Stimulated activated CD4-positive, alpha-beta T cell treated with anti-CD3 and anti-CD28 coated beads, Interleukin-2, amount 100 ng/mL, for 24 hours (primary cell): ENCODE measurements at regions not wholly inside any gene's neighbourhood (a gene's known extent, or its start where the extent isn't known, plus 50 kb on each side); places are given as distances from the start of the nearest gene placed in this dataset.

Source experiments
- DNase-seq, 2 donors: peaks; one replicate each; pipeline ENCODE4 v3.0.0-alpha.2; 2020

DNA sequence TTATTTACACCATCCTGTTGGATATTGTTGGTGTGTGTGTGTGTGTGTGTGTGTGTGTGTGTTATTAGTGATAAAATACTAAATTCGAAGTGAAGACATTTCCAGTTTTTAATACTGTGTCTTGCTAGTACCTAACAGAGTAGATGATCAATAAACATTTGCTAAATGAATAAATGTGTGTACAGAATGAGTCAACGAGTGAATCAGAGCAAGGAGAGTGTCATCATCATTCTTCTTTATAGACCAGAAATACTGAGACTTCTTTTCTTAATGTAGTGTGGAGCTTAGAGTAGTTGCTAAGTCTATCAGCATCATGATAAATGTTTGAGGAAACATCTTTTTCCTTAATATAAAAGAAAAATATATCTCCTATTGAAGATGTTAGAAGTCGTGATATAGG, 169.7 kb upstream of the SATB2 start:
- no peak for DNase-seq

- DNase-seq: no peak
These were observed 167.2 kb upstream of the SATB2 start for GRCh38 chr2:199624958-199625357.

- no peak for DNase-seq
These were observed 154.9 kb upstream of the SATB2 start for GRCh38 chr2:199612509-199613130.

DNA sequence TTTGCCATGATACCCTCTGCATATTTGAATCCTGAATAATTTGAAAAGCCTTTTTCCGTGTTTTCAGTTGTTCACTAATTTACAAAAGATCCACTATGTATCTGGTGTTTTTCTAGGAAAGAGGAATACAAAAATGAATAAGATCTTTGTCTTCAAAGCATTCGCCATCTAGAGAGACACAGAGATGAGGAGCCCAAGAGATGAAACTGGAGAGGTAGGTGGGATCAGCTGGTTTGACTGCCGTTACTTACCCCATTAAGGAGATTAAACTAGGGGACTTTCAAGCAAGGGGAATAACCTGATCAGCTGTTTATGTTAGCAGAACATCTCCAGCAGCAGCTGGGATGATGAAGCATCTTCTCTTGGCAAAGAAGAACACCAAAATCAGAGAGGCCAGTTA, 150.2 kb upstream of the SATB2 start:
- no peak for DNase-seq

- no peak for DNase-seq
These were observed 148.5 kb upstream of the SATB2 start for GRCh38 chr2:199606193-199606780.

DNA sequence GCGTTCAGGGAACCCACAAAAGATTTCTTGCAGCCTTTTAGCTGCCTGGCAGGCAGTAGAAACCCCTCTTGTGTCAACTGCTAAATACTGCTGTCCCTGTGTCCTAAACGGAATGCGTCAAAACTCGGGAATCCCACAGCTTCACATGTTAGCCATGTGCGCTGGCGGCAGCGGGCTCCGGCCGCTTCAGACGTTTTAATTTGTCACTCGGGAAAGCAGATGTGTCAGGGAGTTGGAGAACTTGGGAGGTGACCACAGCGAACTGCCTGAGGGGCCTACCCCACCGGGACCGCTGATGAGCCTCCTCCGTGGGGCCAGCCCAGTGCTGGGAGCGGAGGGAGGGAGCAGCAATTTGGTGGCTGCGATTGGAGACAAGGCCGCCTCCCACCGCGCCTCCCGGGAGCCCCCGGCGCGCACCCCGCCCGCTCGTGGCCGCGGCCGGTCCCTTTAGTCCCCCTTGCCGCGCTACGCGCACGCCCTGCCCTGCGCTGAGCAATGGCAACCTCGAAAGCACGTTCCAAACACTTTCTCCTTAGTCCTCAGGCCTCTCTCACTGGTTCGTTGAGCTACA, 146.1 kb upstream of the SATB2 start:
- DNase-seq: no peak

DNA sequence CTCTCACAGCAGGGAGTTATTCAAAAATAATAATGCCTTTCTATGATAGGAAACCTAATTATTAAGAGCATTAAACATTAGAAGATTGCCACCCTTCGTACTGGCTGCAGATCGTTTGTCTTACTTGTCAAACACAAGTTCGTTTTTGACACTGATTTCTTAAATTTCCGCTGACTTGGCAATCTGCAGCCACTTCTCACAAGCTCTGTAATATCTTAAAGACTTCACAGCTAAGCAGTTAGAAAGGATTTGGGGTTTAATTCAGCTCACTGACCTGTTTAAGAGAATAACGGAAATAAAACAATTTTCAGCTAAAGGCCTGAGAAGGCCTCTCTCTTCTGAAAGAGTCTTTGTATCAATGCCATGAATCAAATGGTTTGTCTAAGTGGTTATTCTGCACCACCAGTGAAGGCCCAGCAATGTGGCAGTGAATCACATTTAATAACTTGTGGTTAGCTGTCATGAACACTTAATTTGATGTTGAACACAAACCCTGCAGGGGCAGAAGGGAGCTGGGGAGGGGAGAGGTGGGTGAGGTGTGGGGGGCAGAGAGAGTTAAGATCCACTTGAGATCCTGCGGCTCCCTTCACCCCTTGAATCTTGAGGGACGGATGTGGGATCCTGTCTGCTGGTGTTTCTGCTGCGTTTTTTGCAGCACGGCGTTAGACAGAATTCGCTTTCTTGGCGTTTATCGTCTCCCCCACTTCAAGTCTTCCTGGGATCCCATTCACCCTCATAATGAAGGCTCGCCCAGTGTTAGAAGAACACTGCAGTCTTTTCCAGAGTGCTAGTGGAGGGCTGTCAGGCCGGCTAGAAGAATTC, 145.4 kb upstream of the SATB2 start:
- no peak for DNase-seq

GRCh38 chr2:199602271-199602895, 144.6 kb upstream of the SATB2 start:
- DNase-seq: no peak

DNA sequence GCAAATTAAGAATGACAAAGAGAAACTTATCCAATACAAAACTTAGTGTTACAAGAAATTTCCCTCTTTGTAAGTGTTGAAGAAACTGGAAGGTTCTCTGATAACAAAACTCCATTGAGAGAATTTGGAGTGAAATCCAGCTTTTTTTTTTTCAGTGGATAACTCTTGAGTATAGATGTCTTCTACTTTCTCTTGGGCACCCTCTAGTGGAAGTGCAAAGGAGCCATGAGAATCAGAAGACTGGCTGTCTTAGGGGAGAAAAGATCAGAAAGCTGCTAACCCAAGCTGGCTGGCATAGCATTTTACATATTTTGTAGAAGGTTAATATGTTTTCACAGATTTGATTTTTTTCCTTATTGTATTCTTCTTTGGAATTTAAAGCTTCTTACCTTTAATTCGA, 138.8 kb upstream of the SATB2 start:
- no peak for DNase-seq

DNA sequence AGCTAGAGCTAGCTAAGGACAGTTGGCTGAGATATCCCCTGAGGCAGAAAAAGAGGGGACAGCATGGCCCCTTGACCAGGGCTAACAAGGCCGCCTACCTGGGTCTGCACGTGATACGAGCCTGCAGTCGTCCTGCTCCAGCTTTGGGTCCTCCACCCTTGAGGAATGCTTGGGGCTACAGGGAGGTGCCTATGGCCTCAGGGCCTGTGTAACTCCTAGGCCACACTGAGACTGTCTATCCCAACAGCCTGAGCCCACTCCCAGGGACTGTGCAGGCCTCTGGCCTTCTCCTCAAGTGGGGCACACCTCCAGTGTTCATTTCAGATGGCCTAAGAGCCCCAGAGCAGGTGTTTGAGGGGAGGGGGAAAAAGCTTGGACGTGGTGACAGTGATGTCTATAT, 136.7 kb upstream of the SATB2 start:
- DNase-seq: no peak

GRCh38 chr2:199591826-199592225, 134.1 kb upstream of the SATB2 start:
- DNase-seq: no peak

DNA sequence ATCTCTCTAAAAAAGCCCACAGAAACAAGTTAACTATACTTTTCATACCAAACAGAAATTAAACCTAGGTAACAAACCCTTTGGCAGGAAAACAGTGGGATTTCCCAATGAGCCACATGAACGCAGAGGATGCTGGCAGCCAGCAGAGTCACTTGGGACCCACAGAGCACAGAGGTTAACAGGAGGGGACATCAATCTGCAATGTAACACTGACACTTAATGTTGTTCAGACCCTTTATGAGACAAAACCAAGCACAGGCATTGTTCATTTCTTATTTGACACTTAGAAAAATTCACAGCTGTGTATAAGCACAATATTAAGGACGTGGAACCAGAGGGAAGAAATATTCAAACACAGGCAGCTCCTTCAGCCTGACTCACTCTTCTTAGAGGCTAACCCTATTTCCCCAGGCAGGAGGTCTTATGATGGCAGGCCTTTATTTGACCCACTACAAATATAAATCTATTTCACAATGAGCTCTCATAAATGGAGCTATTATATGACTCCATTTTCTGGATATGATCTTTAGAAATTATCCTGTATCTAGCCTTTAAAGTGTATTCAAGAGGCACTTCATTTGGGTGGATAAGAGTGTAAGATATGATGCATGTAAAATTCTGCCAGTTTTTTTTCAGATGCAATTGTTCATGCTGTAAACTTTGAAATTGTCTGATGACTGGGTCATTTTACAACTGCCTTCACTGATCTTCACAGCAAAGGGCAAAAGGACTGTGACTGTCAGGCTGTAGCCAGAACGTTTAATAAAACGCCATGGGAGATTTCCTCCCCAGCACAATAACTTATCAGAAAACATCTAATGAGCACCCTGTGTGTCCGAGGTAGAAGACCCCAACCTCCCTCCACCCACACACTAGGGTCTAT, 132.8 kb upstream of the SATB2 start:
- DNase-seq: no peak

DNA sequence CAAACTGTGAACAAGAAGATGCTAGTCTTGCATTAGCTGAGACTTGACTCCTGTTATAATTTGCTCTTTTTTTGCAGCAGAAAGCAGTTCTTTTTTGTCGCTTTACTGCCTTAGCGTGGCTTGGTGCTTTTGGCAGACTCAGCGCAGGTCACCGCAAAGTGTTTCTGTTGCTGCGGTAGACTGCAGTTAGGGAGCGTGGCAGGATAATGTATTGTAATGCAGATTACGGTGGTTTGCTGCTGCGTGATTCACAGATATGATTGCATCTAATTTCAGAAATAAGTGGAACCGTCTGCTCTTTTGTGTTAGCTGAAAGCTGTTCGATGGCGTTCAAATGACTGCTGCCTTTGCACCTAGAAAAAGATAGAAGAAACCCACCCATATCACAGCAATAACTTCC, 131.6 kb upstream of the SATB2 start:
- no peak for DNase-seq

GRCh38 chr2:199588054-199588453, 130.3 kb upstream of the SATB2 start:
- no peak for DNase-seq

- no peak for DNase-seq
These were observed 128.9 kb upstream of the SATB2 start for GRCh38 chr2:199586646-199587045.

- DNase-seq: no peak
These were observed 125.9 kb upstream of the SATB2 start for GRCh38 chr2:199583676-199584075.

GRCh38 chr2:199581935-199582360, 124.2 kb upstream of the SATB2 start:
- DNase-seq: no peak

- DNase-seq: no peak
These were observed 123.7 kb upstream of the SATB2 start for GRCh38 chr2:199581408-199581807.

GRCh38 chr2:199575416-199575815, 117.7 kb upstream of the SATB2 start:
- DNase-seq: no peak

GRCh38 chr2:199572571-199572970, 114.8 kb upstream of the SATB2 start:
- no peak for DNase-seq

DNA sequence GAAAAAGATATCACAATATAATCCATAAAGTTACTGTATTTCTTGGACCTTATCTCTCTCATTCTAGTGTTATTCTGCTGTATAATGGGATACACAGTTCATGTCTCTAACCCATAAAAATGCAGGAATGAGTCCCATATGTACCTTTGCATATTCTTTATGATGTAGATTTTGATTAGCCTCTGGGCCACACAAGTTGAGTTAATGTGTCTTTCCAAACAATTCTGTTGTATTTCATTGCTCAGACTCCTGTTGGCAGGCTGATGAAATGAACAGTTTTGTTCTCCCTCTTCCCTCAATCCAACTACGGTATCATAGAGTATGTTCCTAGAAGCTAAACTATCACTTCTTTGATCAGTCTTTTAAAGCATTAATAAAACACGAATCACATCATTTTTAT, 113.2 kb upstream of the SATB2 start:
- no peak for DNase-seq

DNA sequence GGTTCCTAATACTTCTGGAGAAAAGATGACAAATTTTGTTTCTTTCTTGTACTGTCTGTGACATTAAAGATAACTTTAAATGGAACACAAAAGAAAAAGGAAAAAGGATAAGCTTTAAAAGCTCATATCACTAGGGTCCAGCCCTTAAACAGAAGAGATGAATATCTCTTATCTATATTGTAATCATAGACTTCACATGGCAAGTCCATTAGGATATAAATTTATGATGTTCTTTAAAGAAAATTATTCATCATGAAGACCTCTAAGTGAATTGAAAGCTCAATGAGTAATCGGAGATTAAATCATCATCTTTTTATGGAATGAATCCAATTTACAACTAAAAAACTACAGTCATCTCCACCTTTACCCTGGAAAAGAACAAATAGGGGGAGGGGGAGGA, 111.6 kb upstream of the SATB2 start:
- DNase-seq: no peak
